OCI-LY7 (cell line): ENCODE measurements at regions not wholly inside any gene's neighbourhood (a gene's known extent, or its start where the extent isn't known, plus 50 kb on each side); places are given as distances from the start of the nearest gene placed in this dataset.

Experiments used
- BruUV-seq: library from RNA; stranded (reverse); fragments of 400-500 nt; replicated peaks from 2 replicates; lab custom pipeline; 2021; lab: Mats Ljungman, UMichigan
- CTCF ChIA-PET: fragments of 300-600 bp; sonication (Branson Sonifier 250); formaldehyde crosslinking; loops from one replicate; lab custom pipeline; 2022; ENCODE audit warnings: antibody characterized with exemption; ENCODE audit not compliant: unreplicated experiment; lab: Charles Lee
- POLR2A ChIA-PET: fragments of 300-600 bp; sonication (Branson Sonifier 250); formaldehyde crosslinking; loops from one replicate; lab custom pipeline; 2022; ENCODE audit warnings: antibody characterized with exemption; lab: Charles Lee
- DNase-seq: peaks from one replicate; pipeline ENCODE4 v3.0.0-alpha.2; 2015; ENCODE audit warnings: low spot score
- H2AFZ ChIP-seq: fragments of 200-600 bp; sonication (generic), shearing (Covaris generic); 2 replicates; pipeline ENCODE4 v1.6.1; 2014; ENCODE audit warnings: mild to moderate bottlenecking, antibody characterized with exemption, low read length, moderate library complexity
- H3K27ac ChIP-seq: fragments of 200-600 bp; sonication (generic); 2 replicates; pipeline ENCODE4 v1.5.1; 2014; ENCODE audit warnings: mixed run types, low read depth, mild to moderate bottlenecking, moderate library complexity, low read length, inconsistent platforms; ENCODE audit not compliant: poor library complexity, severe bottlenecking
- H3K36me3 ChIP-seq: fragments of 200-600 bp; sonication (generic); 2 replicates; pipeline ENCODE4 v1.6.1; 2014; ENCODE audit warnings: mild to moderate bottlenecking, antibody characterized with exemption, low read length, moderate library complexity, mixed read lengths; ENCODE audit not compliant: insufficient read depth
- H3K4me1 ChIP-seq: fragments of 200-600 bp; sonication (generic); 2 replicates; pipeline ENCODE4 v1.5.1; 2014; ENCODE audit warnings: mild to moderate bottlenecking, low read length; ENCODE audit not compliant: insufficient read depth, poor library complexity, severe bottlenecking
- H3K4me2 ChIP-seq: fragments of 200-600 bp; sonication (generic); 2 replicates; pipeline ENCODE4 v1.6.1; 2014; ENCODE audit warnings: mild to moderate bottlenecking, low read length
- H3K4me3 ChIP-seq: fragments of 200-600 bp; sonication (generic); 2 replicates; pipeline ENCODE4 v1.5.1; 2014; ENCODE audit warnings: mild to moderate bottlenecking, low read depth, low read length; ENCODE audit not compliant: poor library complexity, severe bottlenecking
- H3K79me2 ChIP-seq: fragments of 200-600 bp; sonication (generic); 2 replicates; pipeline ENCODE4 v1.6.1; 2016; ENCODE audit warnings: low read depth, mild to moderate bottlenecking, low read length, moderate library complexity, mixed read lengths; ENCODE audit not compliant: insufficient read depth
- H3K9me2 ChIP-seq: fragments of 200-600 bp; sonication (generic); 2 replicates; pipeline ENCODE4 v1.6.1; 2016; ENCODE audit warnings: mild to moderate bottlenecking, low read length, mixed read lengths; ENCODE audit not compliant: insufficient read depth
- H3K9me3 ChIP-seq: fragments of 200-600 bp; sonication (generic); 2 replicates; pipeline ENCODE4 v1.6.1; 2014; ENCODE audit warnings: mild to moderate bottlenecking, mixed run types, low read length, mixed read lengths
- H4K20me1 ChIP-seq: fragments of 200-600 bp; sonication (generic); 2 replicates; pipeline ENCODE4 v1.6.1; 2014; ENCODE audit warnings: mild to moderate bottlenecking, antibody characterized with exemption, low read length, moderate library complexity, mixed read lengths; ENCODE audit not compliant: insufficient read depth
- CTCF ChIP-seq: fragments of 200-600 bp; sonication (generic); conservative IDR thresholded peaks from 2 replicates; pipeline ENCODE4 v1.5.1; 2014; ENCODE audit warnings: mild to moderate bottlenecking, antibody characterized with exemption, low read length, moderate library complexity, mixed read lengths
- EZH2phosphoT487 ChIP-seq: fragments of 200-600 bp; sonication (generic); IDR thresholded peaks from 2 replicates; pipeline ENCODE4 v1.6.1; 2018; ENCODE audit warnings: low read depth, borderline replicate concordance, mild to moderate bottlenecking, mixed run types, antibody characterized with exemption, low read length, moderate library complexity, mixed read lengths
- intact Hi-C: fragments of 100-400 bp; cut with micrococcal nuclease; formaldehyde crosslinking; loops from one replicate; pipeline ENCODE4 v1.10.0; 2022; ENCODE audit not compliant: unreplicated experiment

- H3K4me1 ChIP-seq: peaks cover 15% of the 10 kb centered on the region
- H3K9me3 ChIP-seq: no peaks in the 10 kb centered on the region
- BruUV-seq: no TSS peak
- intact Hi-C loops: no loop called here
- H3K79me2 ChIP-seq: no peaks in the 10 kb centered on the region
- no peak for TF ChIP-seq CTCF
- no peak for TF ChIP-seq EZH2phosphoT487
- POLR2A ChIA-PET: no interaction called here
- H3K4me3 ChIP-seq: no peak overlapping the region
- no peaks in the 10 kb centered on the region for H3K9me2 ChIP-seq
- DNase-seq: no peak
- H4K20me1 ChIP-seq: no peaks in the 10 kb centered on the region
- no peak overlapping the region for H2AFZ ChIP-seq
- no peak overlapping the region for H3K27ac ChIP-seq
- CTCF ChIA-PET: interaction anchor here (1.2 kb wide), 1 partner anchor 14 kb away, joined by 3 read pairs; no protein-coding TSS in a partner anchor
- H3K36me3 ChIP-seq: no peaks in the 10 kb centered on the region
- no peak overlapping the region for H3K4me2 ChIP-seq
Measured at GRCh38 chr17:77308861-77309726, 168.3 kb downstream of the SEC14L1 start.

GRCh38 chr17:77310336-77310735 lies 169.6 kb downstream of the SEC14L1 start:
- no peaks in the 10 kb centered on the region for H3K36me3 ChIP-seq
- no TSS peak for BruUV-seq
- POLR2A ChIA-PET: no interaction called here

More at GRCh38 chr17:77310336-77310735, 169.6 kb downstream of the SEC14L1 start:
- Histone ChIP-seq H3K9me2 (no peaks in the 10 kb centered on the region), H3K9me3 (no peaks in the 10 kb centered on the region), H3K4me1 (peaks cover 24% of the 10 kb centered on the region), H3K4me2 (no peak overlapping the region), H3K79me2 (no peaks in the 10 kb centered on the region), H3K4me3 (no peak overlapping the region), H4K20me1 (no peaks in the 10 kb centered on the region), H2AFZ (no peak overlapping the region), H3K27ac (no peak overlapping the region)
- TF ChIP-seq CTCF (no peak), EZH2phosphoT487 (no peak)
- intact Hi-C loops: no loop called here
- CTCF ChIA-PET: no interaction called here
- no peak for DNase-seq
